Adrenal gland (tissue), 5 donors: ENCODE measurements at regions not wholly inside any gene's neighbourhood (a gene's known extent, or its start where the extent isn't known, plus 50 kb on each side); places are given as distances from the start of the nearest gene placed in this dataset.

Source experiments
- CTCF ChIP-seq, 6 experiments: fragments of 450-650 bp in 4 of 6; fragments of 200-600 bp in 2 of 6; sonication (generic) in 1 of 6; IDR thresholded peaks; 1 replicate in 5 of 6; 2 replicates in 1 of 6; pipeline versions ENCODE4 v1.5.1 to v1.8.0; 2016 to 2021; ENCODE audit warnings: antibody characterized with exemption in 6 of 6, mild to moderate bottlenecking in 2 of 6, moderate library complexity in 1 of 6
- POLR2A ChIP-seq, 2 donors: fragments of 450-650 bp; IDR thresholded peaks; one replicate each; pipeline ENCODE4 v1.6.1; 2017; ENCODE audit warnings: antibody characterized with exemption in 2 of 2, mild to moderate bottlenecking in 2 of 2, moderate library complexity in 1 of 2
- donor health status: DM: no; HTN: no; CAD: no.

- TF ChIP-seq CTCF (IDR thresholded peaks at IDR 0.05) (no peak), POLR2A (IDR thresholded peaks at IDR 0.05) (no peak)
Measured at GRCh38 chr17:79521225-79521624, 89.6 kb downstream of the RBFOX3 start.
